ENCODE measurements at regions not wholly inside any gene's neighbourhood (a gene's known extent, or its start where the extent isn't known, plus 50 kb on each side); places are given as distances from the start of the nearest gene placed in this dataset.
"Not testable (repeated sequence)": the region's sequence is repeated elsewhere in the genome, so short reads cannot be mapped to it uniquely, and the experiment has no call there.

- DNase-seq (ENCODE audit: low read depth in 2 of 2), result no peak
Measured at GRCh38 chr2:198916548-198917080, 541.1 kb downstream of the SATB2 start.

- DNase-seq (ENCODE audit: low read depth in 2 of 2), result no peak
Measured at GRCh38 chr2:198913394-198914152, 544.2 kb downstream of the SATB2 start.

GRCh38 chr2:198909525-198910267 is 548.0 kb downstream of the SATB2 start:
- DNase-seq (ENCODE audit: low read depth in 2 of 2), result no peak

DNA sequence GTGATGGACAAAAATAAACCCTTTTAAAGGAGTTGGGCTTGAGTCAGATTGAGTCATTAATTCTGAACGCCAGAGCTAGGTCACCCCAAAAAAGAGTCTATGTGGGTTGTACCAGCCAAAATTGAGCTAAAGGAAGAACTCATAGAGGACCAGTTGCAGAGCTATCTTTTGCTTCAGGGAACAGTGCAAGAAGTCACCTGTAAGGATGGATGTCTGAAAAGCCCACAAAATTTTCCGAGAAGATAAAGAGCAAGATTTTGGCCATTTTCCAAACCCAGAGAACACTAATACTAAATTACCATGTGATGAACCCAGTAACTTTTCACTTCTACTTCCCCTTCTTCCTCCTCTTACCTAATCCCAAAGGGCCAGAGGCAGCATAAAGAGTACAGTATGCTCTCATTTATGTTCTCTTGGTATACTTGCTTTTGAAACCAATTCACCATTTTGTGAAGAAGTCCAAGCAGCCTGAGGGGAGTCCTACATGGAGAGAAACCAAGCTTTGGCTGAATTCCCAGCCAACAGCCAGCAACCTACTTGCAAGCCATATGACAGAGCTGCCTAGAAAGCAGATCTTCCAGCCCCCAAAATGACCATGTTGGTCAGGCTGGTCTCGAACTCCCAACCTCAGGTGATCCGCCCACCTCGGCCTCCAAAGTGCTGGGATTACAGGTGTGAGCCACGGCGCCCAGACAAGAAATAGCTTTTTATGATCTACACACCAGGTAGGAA is 551.7 kb downstream of the SATB2 start:
- DNase-seq (ENCODE audit: low read depth in 2 of 2), result no peak

- DNase-seq (ENCODE audit: low read depth in 2 of 2), result no peak
Measured at GRCh38 chr2:198901894-198902293, 555.8 kb downstream of the SATB2 start.

DNA sequence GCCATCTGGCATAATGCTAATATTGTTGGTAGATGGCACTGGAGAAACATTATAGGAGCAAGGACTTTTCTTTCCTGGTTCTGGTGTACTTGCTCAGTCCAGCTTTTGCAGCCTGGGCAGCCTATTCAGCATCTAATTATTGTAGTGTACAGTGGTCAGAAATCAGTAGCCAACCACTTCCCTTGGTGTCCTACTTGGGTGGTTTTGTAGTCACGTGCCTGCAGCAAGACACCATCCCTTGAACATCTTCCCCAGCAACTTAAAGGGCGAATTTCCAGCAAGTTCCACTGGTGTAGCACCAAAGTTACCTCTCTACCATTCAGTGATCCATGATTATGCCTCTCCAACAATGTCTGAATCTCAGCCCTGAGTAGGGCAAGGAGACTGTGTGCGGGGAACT is 557.6 kb downstream of the SATB2 start:
- no peak for DNase-seq (ENCODE audit: low read depth in 2 of 2)

GRCh38 chr2:198890490-198890889 is 567.2 kb downstream of the SATB2 start:
- DNase-seq (ENCODE audit: low read depth in 2 of 2), result no peak

DNA sequence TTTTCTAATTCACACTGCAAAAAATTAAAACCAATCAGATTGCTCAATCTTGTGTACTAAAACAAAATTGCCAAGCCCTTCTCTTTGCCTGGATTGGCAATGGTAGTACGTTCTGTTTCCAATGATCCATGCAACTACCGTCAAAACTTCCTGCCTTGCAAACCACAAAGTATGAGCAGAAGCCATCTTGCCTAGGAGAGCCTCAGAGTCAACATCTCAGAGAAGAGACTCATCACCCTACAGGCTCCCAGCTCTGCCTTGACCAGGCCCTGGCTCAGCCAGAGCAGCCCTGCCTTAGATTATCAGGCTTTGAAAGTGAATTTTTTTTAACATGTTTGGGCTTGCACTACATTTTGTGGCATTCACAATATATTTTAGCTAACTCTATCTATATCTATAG is 574.1 kb downstream of the SATB2 start:
- DNase-seq (ENCODE audit: low read depth in 2 of 2), result no peak

DNA sequence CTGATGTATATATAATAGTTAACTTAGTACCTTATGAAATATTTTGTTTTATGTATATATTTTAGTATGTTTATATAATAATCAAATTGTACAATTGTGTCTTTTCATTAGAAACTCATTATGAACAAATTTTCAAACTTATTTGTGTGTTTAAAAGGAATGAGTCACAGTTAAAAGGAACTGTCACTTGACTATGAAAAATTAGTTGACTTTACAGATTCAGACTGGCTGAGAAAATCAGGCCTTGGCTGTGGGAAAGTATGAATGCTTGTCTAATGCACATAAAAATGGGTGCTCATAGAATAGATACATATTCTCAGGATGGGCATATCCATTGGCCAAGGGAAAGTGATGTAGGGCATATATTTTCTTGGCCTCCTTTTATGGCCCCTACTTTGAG is 576.8 kb downstream of the SATB2 start:
- DNase-seq (ENCODE audit: low read depth in 2 of 2), result no peak

DNA sequence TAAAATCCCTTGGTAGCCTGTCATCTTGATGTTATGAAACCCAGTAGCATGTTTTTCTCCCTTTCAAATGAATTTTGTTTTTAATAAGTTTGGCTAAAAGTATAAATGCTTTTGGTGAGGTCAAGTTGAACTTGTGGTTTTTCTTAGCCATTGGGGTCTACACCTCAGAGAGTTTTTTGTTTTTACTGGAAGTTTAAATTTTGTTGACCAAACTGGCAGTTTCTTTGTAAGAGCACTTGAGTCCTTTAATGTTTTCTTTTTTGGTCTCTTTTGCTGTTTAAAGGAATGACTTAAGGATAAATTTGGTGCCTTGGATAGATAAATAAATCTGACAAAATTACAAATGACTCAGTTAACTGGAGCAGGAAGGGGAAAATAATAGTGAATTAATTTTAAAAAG is 577.3 kb downstream of the SATB2 start:
- DNase-seq (ENCODE audit: low read depth in 2 of 2), result no peak

- no peak for DNase-seq (ENCODE audit: low read depth in 2 of 2)
Measured at GRCh38 chr2:198874472-198874858, 583.3 kb downstream of the SATB2 start.

GRCh38 chr2:198873503-198874471 is 584.0 kb downstream of the SATB2 start:
- no peak for DNase-seq (ENCODE audit: low read depth in 2 of 2)

GRCh38 chr2:198863655-198864054 is 594.1 kb downstream of the SATB2 start:
- DNase-seq (ENCODE audit: low read depth in 2 of 2), result no peak

DNA sequence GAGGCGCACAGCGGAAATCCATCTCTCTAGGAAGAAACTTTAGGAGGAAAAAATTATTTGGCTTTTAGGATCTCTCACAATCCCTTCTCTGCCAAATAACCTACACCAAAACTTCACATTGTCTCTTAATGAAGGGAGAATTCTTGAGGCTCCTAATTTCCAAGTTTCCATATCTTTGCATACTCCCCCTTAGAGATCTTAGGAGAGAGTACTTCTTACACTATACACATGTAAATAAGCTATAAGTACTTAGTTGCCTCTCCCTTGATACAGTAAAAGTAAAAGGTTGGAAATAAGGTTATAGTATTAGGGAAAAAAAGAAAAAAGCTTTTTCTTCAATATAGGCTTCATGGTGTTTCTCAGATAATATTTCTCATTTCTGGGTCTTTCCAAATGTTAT is 596.7 kb downstream of the SATB2 start:
- no peak for DNase-seq (ENCODE audit: low read depth in 2 of 2)

- DNase-seq (ENCODE audit: low read depth in 2 of 2), result no peak
Measured at GRCh38 chr2:198857246-198857645, 600.5 kb downstream of the SATB2 start.

DNA sequence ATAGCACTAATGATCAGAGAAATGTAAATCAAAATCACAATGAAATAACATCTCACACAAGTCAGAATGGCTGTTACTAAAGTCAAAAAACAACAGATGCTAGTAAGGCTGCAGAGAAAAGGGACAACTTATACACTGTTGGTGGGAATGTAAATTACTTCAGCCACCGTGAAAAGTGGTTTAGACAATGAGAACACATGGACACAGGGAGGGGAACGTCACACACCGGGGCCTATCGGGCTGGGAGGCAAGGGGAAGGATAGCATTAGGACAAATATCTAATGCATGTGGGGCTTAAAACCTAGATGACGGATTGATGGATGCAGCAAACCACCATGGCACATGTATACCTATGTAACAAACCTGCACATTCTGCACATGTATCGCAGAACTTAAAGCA is 602.0 kb downstream of the SATB2 start:
- not testable (repeated sequence) for DNase-seq (ENCODE audit: low read depth in 2 of 2)

DNA sequence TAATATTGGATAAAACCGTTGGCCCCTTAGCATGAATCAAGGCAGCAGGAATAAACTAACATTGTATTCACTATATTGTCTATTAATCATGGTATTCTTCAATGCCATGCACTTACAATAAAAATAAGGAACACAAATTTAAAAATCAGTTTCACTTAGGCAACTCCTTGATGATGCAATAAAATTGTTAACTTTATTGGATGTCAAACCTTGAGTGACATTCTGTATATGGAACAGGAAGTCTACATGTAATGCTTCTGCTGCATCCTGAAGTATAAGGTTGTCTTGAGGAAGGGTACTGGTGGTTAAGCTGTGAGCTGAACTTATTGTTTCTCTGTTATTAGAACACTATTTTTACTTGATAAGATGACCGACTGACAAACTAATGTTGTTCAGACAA is 605.5 kb downstream of the SATB2 start:
- DNase-seq (ENCODE audit: low read depth in 2 of 2), result no peak

- DNase-seq (ENCODE audit: low read depth in 2 of 2), result no peak
Measured at GRCh38 chr2:198825534-198825933, 632.2 kb downstream of the SATB2 start.

- DNase-seq (ENCODE audit: low read depth in 2 of 2), result no peak
Measured at GRCh38 chr2:198817536-198817935, 640.2 kb downstream of the SATB2 start.

DNA sequence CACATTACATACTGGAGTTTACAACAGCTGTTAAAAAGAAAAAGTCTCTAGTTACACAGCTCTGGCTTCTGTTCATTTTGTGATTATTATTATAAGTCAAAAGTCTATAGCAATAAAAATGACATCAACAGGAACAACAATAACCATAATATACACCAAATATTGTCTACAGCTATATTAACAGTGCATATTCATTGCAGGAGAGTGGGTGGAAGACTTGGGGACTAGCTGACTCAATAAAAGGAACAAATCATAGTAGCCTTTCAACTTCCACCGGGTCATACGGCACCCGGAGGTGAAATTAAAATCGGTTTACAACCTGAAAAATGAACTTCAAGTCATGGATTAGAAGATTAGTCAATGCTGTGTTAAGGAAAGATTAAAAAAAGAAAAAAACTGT is 642.1 kb downstream of the SATB2 start:
- no peak for DNase-seq (ENCODE audit: low read depth in 2 of 2)

GRCh38 chr2:198811198-198811597 is 646.5 kb downstream of the SATB2 start:
- DNase-seq (ENCODE audit: low read depth in 2 of 2), result no peak
